OCI-LY7 (cell line): ENCODE measurements at regions not wholly inside any gene's neighbourhood (a gene's known extent, or its start where the extent isn't known, plus 50 kb on each side); places are given as distances from the start of the nearest gene placed in this dataset.

Experiments used
- BruUV-seq: library from RNA; stranded (reverse); fragments of 400-500 nt; replicated peaks from 2 replicates; lab custom pipeline; 2021; lab: Mats Ljungman, UMichigan
- CTCF ChIA-PET: fragments of 300-600 bp; sonication (Branson Sonifier 250); formaldehyde crosslinking; loops from one replicate; lab custom pipeline; 2022; ENCODE audit warnings: antibody characterized with exemption; ENCODE audit not compliant: unreplicated experiment; lab: Charles Lee
- POLR2A ChIA-PET: fragments of 300-600 bp; sonication (Branson Sonifier 250); formaldehyde crosslinking; loops from one replicate; lab custom pipeline; 2022; ENCODE audit warnings: antibody characterized with exemption; lab: Charles Lee
- DNase-seq: peaks from one replicate; pipeline ENCODE4 v3.0.0-alpha.2; 2015; ENCODE audit warnings: low spot score
- H2AFZ ChIP-seq: fragments of 200-600 bp; sonication (generic), shearing (Covaris generic); 2 replicates; pipeline ENCODE4 v1.6.1; 2014; ENCODE audit warnings: mild to moderate bottlenecking, antibody characterized with exemption, low read length, moderate library complexity
- H3K27ac ChIP-seq: fragments of 200-600 bp; sonication (generic); 2 replicates; pipeline ENCODE4 v1.5.1; 2014; ENCODE audit warnings: mixed run types, low read depth, mild to moderate bottlenecking, moderate library complexity, low read length, inconsistent platforms; ENCODE audit not compliant: poor library complexity, severe bottlenecking
- H3K36me3 ChIP-seq: fragments of 200-600 bp; sonication (generic); 2 replicates; pipeline ENCODE4 v1.6.1; 2014; ENCODE audit warnings: mild to moderate bottlenecking, antibody characterized with exemption, low read length, moderate library complexity, mixed read lengths; ENCODE audit not compliant: insufficient read depth
- H3K4me1 ChIP-seq: fragments of 200-600 bp; sonication (generic); 2 replicates; pipeline ENCODE4 v1.5.1; 2014; ENCODE audit warnings: mild to moderate bottlenecking, low read length; ENCODE audit not compliant: insufficient read depth, poor library complexity, severe bottlenecking
- H3K4me2 ChIP-seq: fragments of 200-600 bp; sonication (generic); 2 replicates; pipeline ENCODE4 v1.6.1; 2014; ENCODE audit warnings: mild to moderate bottlenecking, low read length
- H3K4me3 ChIP-seq: fragments of 200-600 bp; sonication (generic); 2 replicates; pipeline ENCODE4 v1.5.1; 2014; ENCODE audit warnings: mild to moderate bottlenecking, low read depth, low read length; ENCODE audit not compliant: poor library complexity, severe bottlenecking
- H3K79me2 ChIP-seq: fragments of 200-600 bp; sonication (generic); 2 replicates; pipeline ENCODE4 v1.6.1; 2016; ENCODE audit warnings: low read depth, mild to moderate bottlenecking, low read length, moderate library complexity, mixed read lengths; ENCODE audit not compliant: insufficient read depth
- H3K9me2 ChIP-seq: fragments of 200-600 bp; sonication (generic); 2 replicates; pipeline ENCODE4 v1.6.1; 2016; ENCODE audit warnings: mild to moderate bottlenecking, low read length, mixed read lengths; ENCODE audit not compliant: insufficient read depth
- H3K9me3 ChIP-seq: fragments of 200-600 bp; sonication (generic); 2 replicates; pipeline ENCODE4 v1.6.1; 2014; ENCODE audit warnings: mild to moderate bottlenecking, mixed run types, low read length, mixed read lengths
- H4K20me1 ChIP-seq: fragments of 200-600 bp; sonication (generic); 2 replicates; pipeline ENCODE4 v1.6.1; 2014; ENCODE audit warnings: mild to moderate bottlenecking, antibody characterized with exemption, low read length, moderate library complexity, mixed read lengths; ENCODE audit not compliant: insufficient read depth
- EZH2phosphoT487 ChIP-seq: fragments of 200-600 bp; sonication (generic); IDR thresholded peaks from 2 replicates; pipeline ENCODE4 v1.6.1; 2018; ENCODE audit warnings: low read depth, borderline replicate concordance, mild to moderate bottlenecking, mixed run types, antibody characterized with exemption, low read length, moderate library complexity, mixed read lengths
- intact Hi-C: fragments of 100-400 bp; cut with micrococcal nuclease; formaldehyde crosslinking; loops from one replicate; pipeline ENCODE4 v1.10.0; 2022; ENCODE audit not compliant: unreplicated experiment
- TF ChIP-seq, protein P1 (sequence below): fragments of 200-600 bp; sonication (generic); conservative IDR thresholded peaks from 2 replicates; pipeline ENCODE4 v1.5.1; 2014; ENCODE audit warnings: mild to moderate bottlenecking, antibody characterized with exemption, low read length, moderate library complexity, mixed read lengths

DNA sequence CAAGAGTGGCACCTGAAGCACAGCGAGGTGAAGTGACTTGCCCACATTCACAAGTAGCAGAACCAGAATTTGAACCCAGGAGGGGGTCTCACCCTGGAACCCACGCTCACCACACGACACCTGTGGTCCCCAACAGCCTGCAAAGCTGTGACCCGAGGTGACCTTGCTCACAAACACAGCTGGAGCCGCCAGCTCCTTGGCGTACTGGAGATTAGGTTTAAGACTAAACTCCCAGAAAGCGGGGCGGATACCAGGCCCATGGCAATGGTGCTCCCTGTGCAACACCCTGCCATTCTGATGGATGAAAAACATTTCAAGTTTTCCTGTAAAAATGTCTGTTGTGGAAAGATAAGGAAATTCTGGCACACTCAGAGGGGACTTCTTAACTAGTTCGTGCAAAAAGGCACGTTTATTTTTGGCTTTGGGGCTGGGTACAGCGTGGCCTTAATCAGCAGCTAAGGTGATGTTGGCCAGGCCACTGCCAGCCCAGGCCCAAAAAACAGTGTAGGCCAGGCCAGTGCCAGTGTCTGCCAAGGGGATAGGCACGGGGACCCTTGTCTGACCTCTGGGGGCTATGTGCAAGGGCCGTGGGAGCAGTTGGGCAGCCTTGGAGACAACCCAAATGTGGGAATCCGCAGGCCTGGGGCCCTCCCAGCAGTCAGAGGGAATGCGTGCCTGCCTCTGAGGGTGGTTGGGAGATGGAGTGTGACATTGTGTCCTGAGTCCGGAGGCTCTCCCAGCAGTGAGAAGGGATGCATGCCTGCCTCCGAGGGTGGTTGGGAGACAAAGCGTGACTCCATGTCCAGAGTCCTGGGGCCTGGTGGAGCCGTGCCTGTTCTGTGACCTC is 185.0 kb upstream of the HS6ST1 start:
- intact Hi-C loops, result loop anchor here (10.0 kb wide), 2 partner anchors 199 to 251 kb away; no protein-coding TSS in a partner anchor
- 0 out of 2 replicates have a peak overlapping the region, but pooled peaks have one; percentile 14 for H3K4me2 ChIP-seq
- POLR2A ChIA-PET, result interaction anchor here (1.2 kb wide), 1 partner anchor 188 kb away, joined by 3 read pairs; no protein-coding TSS in a partner anchor
- H3K27ac ChIP-seq, result no peak overlapping the region
- H4K20me1 ChIP-seq, result no peaks in the 10 kb centered on the region
- no peak overlapping the region for H3K4me3 ChIP-seq
- no peak for DNase-seq
- peaks cover 24% of the 10 kb centered on the region for H3K4me1 ChIP-seq
- CTCF ChIA-PET, result interaction anchor here (0.6 kb wide), 2 partner anchors 183 to 583 kb away, joined by 4 to 6 read pairs; no protein-coding TSS in a partner anchor
- TF ChIP-seq, protein P1, sequence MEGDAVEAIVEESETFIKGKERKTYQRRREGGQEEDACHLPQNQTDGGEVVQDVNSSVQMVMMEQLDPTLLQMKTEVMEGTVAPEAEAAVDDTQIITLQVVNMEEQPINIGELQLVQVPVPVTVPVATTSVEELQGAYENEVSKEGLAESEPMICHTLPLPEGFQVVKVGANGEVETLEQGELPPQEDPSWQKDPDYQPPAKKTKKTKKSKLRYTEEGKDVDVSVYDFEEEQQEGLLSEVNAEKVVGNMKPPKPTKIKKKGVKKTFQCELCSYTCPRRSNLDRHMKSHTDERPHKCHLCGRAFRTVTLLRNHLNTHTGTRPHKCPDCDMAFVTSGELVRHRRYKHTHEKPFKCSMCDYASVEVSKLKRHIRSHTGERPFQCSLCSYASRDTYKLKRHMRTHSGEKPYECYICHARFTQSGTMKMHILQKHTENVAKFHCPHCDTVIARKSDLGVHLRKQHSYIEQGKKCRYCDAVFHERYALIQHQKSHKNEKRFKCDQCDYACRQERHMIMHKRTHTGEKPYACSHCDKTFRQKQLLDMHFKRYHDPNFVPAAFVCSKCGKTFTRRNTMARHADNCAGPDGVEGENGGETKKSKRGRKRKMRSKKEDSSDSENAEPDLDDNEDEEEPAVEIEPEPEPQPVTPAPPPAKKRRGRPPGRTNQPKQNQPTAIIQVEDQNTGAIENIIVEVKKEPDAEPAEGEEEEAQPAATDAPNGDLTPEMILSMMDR, result no peak
- no peak for TF ChIP-seq EZH2phosphoT487
- no peak overlapping the region for H2AFZ ChIP-seq
- H3K9me3 ChIP-seq, result no peaks in the 10 kb centered on the region
- no peaks in the 10 kb centered on the region for H3K9me2 ChIP-seq
- no TSS peak for BruUV-seq
- H3K36me3 ChIP-seq, result no peaks in the 10 kb centered on the region
- no peaks in the 10 kb centered on the region for H3K79me2 ChIP-seq

GRCh38 chr2:128504246-128505149 is 185.8 kb upstream of the HS6ST1 start:
- Histone ChIP-seq H3K27ac (no peak overlapping the region), H3K4me1 (peaks cover 24% of the 10 kb centered on the region), H4K20me1 (no peaks in the 10 kb centered on the region), H3K9me2 (no peaks in the 10 kb centered on the region), H3K79me2 (no peaks in the 10 kb centered on the region), H3K4me2 (0 out of 2 replicates have a peak overlapping the region, but pooled peaks have one; percentile 14), H2AFZ (no peak overlapping the region), H3K4me3 (no peak overlapping the region), H3K36me3 (no peaks in the 10 kb centered on the region), H3K9me3 (no peaks in the 10 kb centered on the region)
- no TSS peak for BruUV-seq
- TF ChIP-seq EZH2phosphoT487, result no peak
- TF ChIP-seq, protein P1, result no peak
- POLR2A ChIA-PET, result interaction anchor here (1.2 kb wide), 1 partner anchor 188 kb away, joined by 3 read pairs; no protein-coding TSS in a partner anchor
- DNase-seq, result peak; percentile 79
- intact Hi-C loops, result loop anchor here (10.0 kb wide), 2 partner anchors 200 to 250 kb away; no protein-coding TSS in a partner anchor
- CTCF ChIA-PET, result interaction anchor here (0.6 kb wide), 2 partner anchors 184 to 584 kb away, joined by 4 to 6 read pairs; no protein-coding TSS in a partner anchor
